ENCODE measurements at regions not wholly inside any gene's neighbourhood (a gene's known extent, or its start where the extent isn't known, plus 50 kb on each side); places are given as distances from the start of the nearest gene placed in this dataset.

DNA sequence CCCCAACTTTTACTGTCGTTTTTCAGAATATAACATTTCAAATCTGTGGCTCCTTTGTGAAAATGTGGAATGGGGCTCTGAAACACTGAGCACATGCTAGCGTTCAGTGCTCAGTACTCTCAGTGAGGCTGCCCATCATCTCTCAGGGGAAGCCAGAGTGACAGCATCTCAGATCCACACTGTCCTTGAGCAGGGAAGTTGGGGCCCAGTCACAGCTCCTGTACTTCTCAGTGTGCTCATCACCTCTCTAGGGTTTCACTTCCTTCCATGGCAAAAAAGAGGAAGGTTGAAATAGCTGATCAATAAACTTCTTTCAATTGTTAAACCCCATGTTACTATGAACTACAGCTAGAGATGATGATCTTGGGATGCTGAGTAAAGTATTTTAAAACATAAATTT lies 565.9 kb upstream of the SPRY2 start:
- TF ChIP-seq, protein P1, sequence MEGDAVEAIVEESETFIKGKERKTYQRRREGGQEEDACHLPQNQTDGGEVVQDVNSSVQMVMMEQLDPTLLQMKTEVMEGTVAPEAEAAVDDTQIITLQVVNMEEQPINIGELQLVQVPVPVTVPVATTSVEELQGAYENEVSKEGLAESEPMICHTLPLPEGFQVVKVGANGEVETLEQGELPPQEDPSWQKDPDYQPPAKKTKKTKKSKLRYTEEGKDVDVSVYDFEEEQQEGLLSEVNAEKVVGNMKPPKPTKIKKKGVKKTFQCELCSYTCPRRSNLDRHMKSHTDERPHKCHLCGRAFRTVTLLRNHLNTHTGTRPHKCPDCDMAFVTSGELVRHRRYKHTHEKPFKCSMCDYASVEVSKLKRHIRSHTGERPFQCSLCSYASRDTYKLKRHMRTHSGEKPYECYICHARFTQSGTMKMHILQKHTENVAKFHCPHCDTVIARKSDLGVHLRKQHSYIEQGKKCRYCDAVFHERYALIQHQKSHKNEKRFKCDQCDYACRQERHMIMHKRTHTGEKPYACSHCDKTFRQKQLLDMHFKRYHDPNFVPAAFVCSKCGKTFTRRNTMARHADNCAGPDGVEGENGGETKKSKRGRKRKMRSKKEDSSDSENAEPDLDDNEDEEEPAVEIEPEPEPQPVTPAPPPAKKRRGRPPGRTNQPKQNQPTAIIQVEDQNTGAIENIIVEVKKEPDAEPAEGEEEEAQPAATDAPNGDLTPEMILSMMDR (conservative IDR thresholded peaks at IDR 0.05) = no peak
- TF ChIP-seq ZFX (IDR thresholded peaks at IDR 0.05) = no peak
